H1 (cell line): ENCODE measurements at regions not wholly inside any gene's neighbourhood (a gene's known extent, or its start where the extent isn't known, plus 50 kb on each side); places are given as distances from the start of the nearest gene placed in this dataset.

Source experiments
- CTCF ChIA-PET: fragments of 300-600 bp; sonication (Branson Sonifier 250); formaldehyde crosslinking; loops from one replicate; lab custom pipeline; 2021; ENCODE audit not compliant: partially characterized antibody; lab: Charles Lee
- POLR2A ChIA-PET: fragments of 300-600 bp; sonication (Branson Sonifier 250); formaldehyde crosslinking; loops from one replicate; lab custom pipeline; 2021; ENCODE audit warnings: inconsistent platforms; ENCODE audit not compliant: partially characterized antibody; lab: Charles Lee
- DNase-seq, 2 experiments: peaks; one replicate each; pipeline versions ENCODE4 v3.0.0 to v3.0.0-alpha.2; 2010 to 2022; ENCODE audit warnings: low spot score in 2 of 2, low read depth in 1 of 2, mixed read lengths in 1 of 2
- FAIRE-seq: peaks from 2 replicates; lab custom pipeline; 2011; peaks lifted over from hg19 to GRCh38; lab: Jason Lieb, UNC
- H2AFZ ChIP-seq: 2 replicates; pipeline ENCODE4 v1.8.1; 2012; ENCODE audit warnings: low read length, inconsistent platforms
- H2AK5ac ChIP-seq: 2 replicates; pipeline ENCODE4 v1.6.1; 2013; ENCODE audit warnings: low read depth, low read length
- H2BK120ac ChIP-seq: replicated peaks from 2 replicates; pipeline ENCODE3; 2013; ENCODE audit warnings: low read depth, low read length, inconsistent platforms
- H2BK12ac ChIP-seq: 2 replicates; pipeline ENCODE4 v1.6.1; 2013; ENCODE audit warnings: low read depth, low read length
- H2BK15ac ChIP-seq: 2 replicates; pipeline ENCODE4 v1.6.1; 2013; ENCODE audit warnings: low read length
- H2BK20ac ChIP-seq: 2 replicates; pipeline ENCODE4 v1.6.1; 2013; ENCODE audit warnings: low read length
- H2BK5ac ChIP-seq: 2 replicates; pipeline ENCODE4 v1.6.1; 2013; ENCODE audit warnings: low read depth, low read length
- H3K14ac ChIP-seq: 2 replicates; pipeline ENCODE4 v1.6.1; 2013; ENCODE audit warnings: inconsistent platforms; ENCODE audit not compliant: insufficient read length
- H3K18ac ChIP-seq: 2 replicates; pipeline ENCODE4 v1.6.1; 2013; ENCODE audit warnings: low read length; ENCODE audit errors: extremely low read depth
- H3K23ac ChIP-seq: 2 replicates; pipeline ENCODE4 v1.6.1; 2013; ENCODE audit warnings: inconsistent platforms; ENCODE audit not compliant: insufficient read length
- H3K23me2 ChIP-seq: 2 replicates; pipeline ENCODE4 v1.6.1; 2013; ENCODE audit warnings: low read depth, low read length
- H3K27ac ChIP-seq: 2 replicates; pipeline ENCODE4 v1.6.1; 2011; ENCODE audit warnings: low read depth, low read length, inconsistent platforms
- H3K27me3 ChIP-seq, 4 experiments: replicated peaks in 1 of 4; 1 replicate in 1 of 4; 2 replicates in 3 of 4; pipeline versions ENCODE4 v1.6.1 to v1.8.1; 2011 to 2013; ENCODE audit warnings: low read length in 3 of 4, mild to moderate bottlenecking in 3 of 4, inconsistent platforms in 2 of 4, mixed read lengths in 2 of 4, moderate library complexity in 1 of 4; ENCODE audit not compliant: control insufficient read depth in 3 of 4, insufficient read depth in 3 of 4; ENCODE audit errors: extremely low read depth in 1 of 4
- H3K36me3 ChIP-seq, 4 experiments: 2 replicates each; pipeline versions ENCODE4 v1.6.1 to v1.8.1; 2011 to 2013; ENCODE audit warnings: mild to moderate bottlenecking in 4 of 4, low read length in 3 of 4, moderate library complexity in 2 of 4, control low read depth in 1 of 4, inconsistent platforms in 1 of 4; ENCODE audit not compliant: insufficient read depth in 4 of 4, control insufficient read depth in 2 of 4
- H3K4ac ChIP-seq: replicated peaks from 2 replicates; pipeline ENCODE3; 2013; ENCODE audit warnings: low read length, low read depth, mixed read lengths, inconsistent platforms; ENCODE audit not compliant: insufficient read length
- H3K4me1 ChIP-seq, 4 experiments: replicated peaks in 1 of 4; 1 replicate in 1 of 4; 2 replicates in 3 of 4; pipeline versions ENCODE4 v1.6.1 to v1.8.1; 2011 to 2013; ENCODE audit warnings: low read length in 3 of 4, inconsistent platforms in 2 of 4, mixed read lengths in 1 of 4; ENCODE audit not compliant: insufficient read depth in 4 of 4, control insufficient read depth in 3 of 4
- H3K4me2 ChIP-seq, 2 experiments: 2 replicates each; pipeline versions ENCODE4 v1.6.1 to v1.8.1; 2011 to 2013; ENCODE audit warnings: low read depth in 2 of 2, low read length in 2 of 2, control low read depth in 1 of 2, inconsistent platforms in 1 of 2, mild to moderate bottlenecking in 1 of 2; ENCODE audit not compliant: insufficient read depth in 1 of 2
- H3K4me3 ChIP-seq, 4 experiments: fragments of 200-600, 300-600 bp in 1 of 4; sonication (generic), shearing (Covaris generic), sonication (Bioruptor Twin) in 1 of 4; 2 replicates each; pipeline versions ENCODE4 v1.5.1 to v1.8.1; 2011 to 2016; ENCODE audit warnings: low read length in 4 of 4, low read depth in 3 of 4, control low read depth in 2 of 4, inconsistent platforms in 2 of 4, mild to moderate bottlenecking in 2 of 4, mixed read lengths in 1 of 4, moderate library complexity in 1 of 4; ENCODE audit not compliant: insufficient read depth in 2 of 4; ENCODE audit errors: extremely low read depth in 1 of 4
- H3K56ac ChIP-seq: replicated peaks from 2 replicates; pipeline ENCODE3; 2013; ENCODE audit warnings: low read depth, mild to moderate bottlenecking, mixed read lengths, low read length, inconsistent platforms; ENCODE audit not compliant: insufficient read length
- H3K79me1 ChIP-seq: 2 replicates; pipeline ENCODE4 v1.6.1; 2013; ENCODE audit warnings: low read depth, low read length, control low read depth
- H3K79me2 ChIP-seq, 2 experiments: 2 replicates each; pipeline versions ENCODE4 v1.6.1 to v1.8.1; 2012 to 2013; ENCODE audit warnings: low read length in 2 of 2, mild to moderate bottlenecking in 2 of 2, inconsistent platforms in 1 of 2; ENCODE audit not compliant: insufficient read depth in 2 of 2, control insufficient read depth in 1 of 2
- H3K9ac ChIP-seq, 4 experiments: replicated peaks in 1 of 4; 1 replicate in 1 of 4; 2 replicates in 3 of 4; pipeline versions ENCODE4 v1.6.1 to v1.8.1; 2011 to 2013; ENCODE audit warnings: low read depth in 3 of 4, low read length in 3 of 4, control low read depth in 2 of 4, mild to moderate bottlenecking in 2 of 4, moderate library complexity in 2 of 4, inconsistent platforms in 1 of 4; ENCODE audit errors: extremely low read depth in 1 of 4
- H3K9me3 ChIP-seq, 2 experiments: 2 replicates each; pipeline versions ENCODE4 v1.6.1 to v1.8.1; 2012 to 2013; ENCODE audit warnings: mild to moderate bottlenecking in 2 of 2, moderate library complexity in 2 of 2, control low read depth in 1 of 2, inconsistent platforms in 1 of 2, low read depth in 1 of 2, low read length in 1 of 2, mixed read lengths in 1 of 2; ENCODE audit not compliant: insufficient read depth in 2 of 2
- H4K20me1 ChIP-seq, 2 experiments: replicated peaks in 1 of 2; 2 replicates each; pipeline versions ENCODE3 to v1.8.1; 2011 to 2013; ENCODE audit warnings: inconsistent platforms in 2 of 2, low read length in 2 of 2, mild to moderate bottlenecking in 1 of 2; ENCODE audit not compliant: insufficient read depth in 2 of 2, control insufficient read depth in 1 of 2
- H4K5ac ChIP-seq: 2 replicates; pipeline ENCODE4 v1.6.1; 2013; ENCODE audit warnings: low read length, low read depth, mixed read lengths, inconsistent platforms; ENCODE audit not compliant: insufficient read length
- H4K8ac ChIP-seq: 2 replicates; pipeline ENCODE4 v1.8.0; 2013; ENCODE audit warnings: mild to moderate bottlenecking, moderate library complexity, low read length, inconsistent platforms; ENCODE audit not compliant: insufficient read depth; ENCODE audit errors: extremely low read depth
- H4K91ac ChIP-seq: replicated peaks from 2 replicates; pipeline ENCODE3; 2013; ENCODE audit warnings: low read length, mixed read lengths, inconsistent platforms; ENCODE audit not compliant: insufficient read length
- ASH2L ChIP-seq: fragments of 200-600, 300-600 bp; sonication (generic); IDR thresholded peaks from one replicate; pipeline ENCODE4 v1.7.1; 2017; ENCODE audit warnings: low read length
- BRCA1 ChIP-seq: IDR thresholded peaks from 2 replicates; pipeline ENCODE4 v1.6.1; 2012; ENCODE audit warnings: low read depth, low read length, improper control_type of control experiment
- GABPA ChIP-seq: IDR thresholded peaks from 2 replicates; pipeline ENCODE4 v1.6.1; 2011; ENCODE audit warnings: mild to moderate bottlenecking, low read length, moderate library complexity, borderline replicate concordance; ENCODE audit not compliant: insufficient read depth
- HDAC2 ChIP-seq, 2 experiments: fragments of 300-600 bp in 1 of 2; sonication (generic) in 1 of 2; IDR thresholded peaks; 2 replicates each; pipeline ENCODE4 v1.6.1; 2011 to 2012; ENCODE audit warnings: low read depth in 2 of 2, low read length in 2 of 2, mild to moderate bottlenecking in 2 of 2, moderate library complexity in 2 of 2, borderline replicate concordance in 1 of 2, inconsistent platforms in 1 of 2
- KDM4A ChIP-seq: IDR thresholded peaks from one replicate; pipeline ENCODE4 v1.7.1; 2012; ENCODE audit warnings: low read depth, mild to moderate bottlenecking, moderate library complexity, low read length, inconsistent platforms; ENCODE audit not compliant: severe bottlenecking
- POLR2AphosphoS5 ChIP-seq: IDR thresholded peaks from 2 replicates; pipeline ENCODE4 v1.6.1; 2011; ENCODE audit warnings: low read depth, low read length
- SIN3A ChIP-seq, 2 experiments: IDR thresholded peaks in 1 of 2; conservative IDR thresholded peaks in 1 of 2; 2 replicates each; pipeline ENCODE4 v1.6.1; 2011 to 2012; ENCODE audit warnings: low read length in 2 of 2, improper control_type of control experiment in 1 of 2, low read depth in 1 of 2, mild to moderate bottlenecking in 1 of 2
- SRF ChIP-seq: IDR thresholded peaks from 2 replicates; pipeline ENCODE4 v1.6.1; 2011; ENCODE audit warnings: mild to moderate bottlenecking, low read depth, low read length, moderate library complexity
- ZNF274 ChIP-seq: IDR thresholded peaks from 2 replicates; pipeline ENCODE4 v1.7.0; 2012; ENCODE audit warnings: low read length, borderline replicate concordance; ENCODE audit errors: extremely low read depth
- WGBS, 2 experiments: shearing (Covaris generic) in 1 of 2; methylation state at CpG; one replicate each; pipeline versions ENCODE4 v1.1.6 to v1.1.7; 2013 to 2015; ENCODE audit warnings: low lambda C conversion rate in 2 of 2, mixed read lengths in 2 of 2, inconsistent platforms in 1 of 2, low coverage in 1 of 2, missing lambda C conversion rate in 1 of 2; ENCODE audit not compliant: insufficient replicate concordance in 2 of 2, insufficient coverage in 1 of 2, insufficient read length in 1 of 2; ENCODE audit errors: extremely low coverage in 1 of 2, missing lambda C conversion rate in 1 of 2; 5-methylcytosine and 5-hydroxymethylcytosine counted together
- TF ChIP-seq, protein P1 (sequence below), 3 experiments: IDR thresholded peaks; 1 replicate in 2 of 3; 2 replicates in 1 of 3; pipeline versions ENCODE4 v1.5.1 to v1.6.1; 2011; ENCODE audit warnings: low read length in 3 of 3, mild to moderate bottlenecking in 3 of 3, inconsistent platforms in 2 of 3, low read depth in 1 of 3, moderate library complexity in 1 of 3; ENCODE audit not compliant: insufficient read depth in 1 of 3; ENCODE audit errors: control extremely low read depth in 1 of 3

DNA sequence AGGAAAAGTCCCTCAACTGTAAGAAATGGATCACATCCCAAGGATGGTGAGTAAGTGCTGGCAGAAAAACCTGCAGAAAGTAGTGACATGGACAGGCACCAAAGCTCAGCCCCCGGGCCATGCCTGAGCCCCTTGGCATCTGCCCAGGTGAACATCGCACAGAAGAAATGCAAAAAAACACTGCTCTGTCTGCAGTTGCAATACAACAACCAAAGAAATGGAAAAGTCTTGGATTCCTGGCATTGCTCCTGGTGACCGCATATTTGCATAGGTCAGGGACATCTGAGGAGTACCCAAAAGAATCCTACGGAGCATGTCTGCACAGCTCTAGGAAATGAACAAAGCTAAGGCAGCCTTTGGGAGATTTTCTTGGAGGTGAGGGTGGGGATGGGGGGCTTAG is 63.1 kb upstream of the PTPRT start:
- H2BK5ac ChIP-seq = no peak overlapping the region
- CTCF ChIA-PET = no interaction called here
- no peaks in the 10 kb centered on the region; the same call in 1 of the 2 replicates for H3K23me2 ChIP-seq
- no peak overlapping the region for H2BK12ac ChIP-seq
- no peaks in the 10 kb centered on the region for H3K9me3 ChIP-seq
- 96% methylated on average over 4 of the region's 4 CpGs; no CpG with 5 or more reads in 1 of the 2 experiments for WGBS, 2 experiments
- H3K79me2 ChIP-seq = no peaks in the 10 kb centered on the region
- H4K8ac ChIP-seq = no peak overlapping the region
- H3K14ac ChIP-seq = no peak overlapping the region
- FAIRE-seq (no peak), DNase-seq (no peak)
- H2BK20ac ChIP-seq = no peak overlapping the region
- H2BK15ac ChIP-seq = no peak overlapping the region
- H2BK120ac ChIP-seq = no peak overlapping the region
- no peak overlapping the region for H4K91ac ChIP-seq
- no peak overlapping the region for H3K23ac ChIP-seq
- H3K27me3 ChIP-seq = no peaks in the 10 kb centered on the region
- H3K18ac ChIP-seq = no peak overlapping the region
- H3K36me3 ChIP-seq = no peaks in the 10 kb centered on the region
- TF ChIP-seq KDM4A = no peak
- TF ChIP-seq BRCA1 = no peak
- TF ChIP-seq HDAC2 (IDR thresholded peaks at IDR 0.05; ENCODE audit: borderline replicate concordance in 1 of 2, low read depth in 2 of 2, low read length in 2 of 2) = no peak
- no peak for TF ChIP-seq ASH2L
- TF ChIP-seq ZNF274 = no peak
- TF ChIP-seq SRF = no peak
- TF ChIP-seq, protein P1, sequence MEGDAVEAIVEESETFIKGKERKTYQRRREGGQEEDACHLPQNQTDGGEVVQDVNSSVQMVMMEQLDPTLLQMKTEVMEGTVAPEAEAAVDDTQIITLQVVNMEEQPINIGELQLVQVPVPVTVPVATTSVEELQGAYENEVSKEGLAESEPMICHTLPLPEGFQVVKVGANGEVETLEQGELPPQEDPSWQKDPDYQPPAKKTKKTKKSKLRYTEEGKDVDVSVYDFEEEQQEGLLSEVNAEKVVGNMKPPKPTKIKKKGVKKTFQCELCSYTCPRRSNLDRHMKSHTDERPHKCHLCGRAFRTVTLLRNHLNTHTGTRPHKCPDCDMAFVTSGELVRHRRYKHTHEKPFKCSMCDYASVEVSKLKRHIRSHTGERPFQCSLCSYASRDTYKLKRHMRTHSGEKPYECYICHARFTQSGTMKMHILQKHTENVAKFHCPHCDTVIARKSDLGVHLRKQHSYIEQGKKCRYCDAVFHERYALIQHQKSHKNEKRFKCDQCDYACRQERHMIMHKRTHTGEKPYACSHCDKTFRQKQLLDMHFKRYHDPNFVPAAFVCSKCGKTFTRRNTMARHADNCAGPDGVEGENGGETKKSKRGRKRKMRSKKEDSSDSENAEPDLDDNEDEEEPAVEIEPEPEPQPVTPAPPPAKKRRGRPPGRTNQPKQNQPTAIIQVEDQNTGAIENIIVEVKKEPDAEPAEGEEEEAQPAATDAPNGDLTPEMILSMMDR (IDR thresholded peaks at IDR 0.05; ENCODE audit: control extremely low read depth in 1 of 3, insufficient read depth in 1 of 3, low read depth in 1 of 3, low read length in 3 of 3) = no peak
- no peak for TF ChIP-seq SIN3A (conservative IDR thresholded peaks at IDR 0.05 in 1 of 2, IDR thresholded peaks at IDR 0.05 in 1 of 2; ENCODE audit: low read depth in 1 of 2, low read length in 2 of 2)
- TF ChIP-seq POLR2AphosphoS5 = no peak
- TF ChIP-seq GABPA = no peak
- H3K9ac ChIP-seq = no peak overlapping the region
- H3K79me1 ChIP-seq = no peaks in the 10 kb centered on the region
- H3K4ac ChIP-seq = no peak overlapping the region
- no peaks in the 10 kb centered on the region for H3K4me1 ChIP-seq
- no peak overlapping the region for H3K4me2 ChIP-seq
- no peak overlapping the region for H3K4me3 ChIP-seq
- no peak overlapping the region for H4K5ac ChIP-seq
- H4K20me1 ChIP-seq = no peaks in the 10 kb centered on the region
- no peak overlapping the region for H2AFZ ChIP-seq
- H3K27ac ChIP-seq = no peak overlapping the region
- H3K56ac ChIP-seq = no peak overlapping the region
- POLR2A ChIA-PET = no interaction called here
- H2AK5ac ChIP-seq = no peak overlapping the region
